CD1c-positive myeloid dendritic cell (primary cell): ENCODE measurements at regions not wholly inside any gene's neighbourhood (a gene's known extent, or its start where the extent isn't known, plus 50 kb on each side); places are given as distances from the start of the nearest gene placed in this dataset.

ENCODE experiments used
- DNase-seq: peaks from one replicate; pipeline ENCODE4 v3.0.0-alpha.2; 2016; ENCODE audit errors: extremely low spot score

DNA sequence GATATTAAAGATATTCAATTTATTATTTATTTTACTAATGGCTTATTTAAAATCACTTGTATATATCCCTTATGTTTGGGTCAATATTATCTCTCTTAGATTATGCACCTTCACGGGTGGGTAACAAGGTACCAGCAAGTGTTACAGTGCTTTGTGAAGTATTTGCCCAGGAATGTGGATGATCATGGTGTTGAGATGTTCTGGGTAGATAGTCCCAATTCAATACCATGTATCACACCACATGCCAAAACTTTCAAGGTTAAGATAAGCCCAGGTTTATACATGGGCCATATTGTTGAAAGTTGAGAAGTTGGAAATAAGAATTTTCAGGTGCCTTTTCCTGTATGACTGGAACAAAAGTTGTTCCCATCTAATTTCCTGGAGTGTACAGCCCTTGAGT, 131.3 kb upstream of the RASSF8 start:
- no peak for DNase-seq

DNA sequence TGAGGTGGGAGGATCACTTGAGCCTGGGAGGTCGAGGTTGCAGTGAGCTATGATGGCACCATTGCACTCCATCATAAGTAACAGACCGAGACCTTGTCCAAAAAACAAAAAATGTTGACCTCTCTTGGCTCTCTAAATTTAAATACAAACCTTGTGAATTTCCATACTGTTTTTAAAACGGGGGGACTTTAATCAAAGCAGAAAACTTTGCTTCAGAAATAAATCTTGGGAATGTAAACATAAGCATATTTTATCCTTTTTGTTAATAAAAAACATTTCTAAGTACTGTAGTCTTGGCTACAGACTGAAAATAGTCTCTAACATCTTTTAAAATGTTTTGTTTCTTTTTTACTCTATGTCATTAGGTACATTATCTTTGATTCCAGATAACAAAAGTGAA, 130.7 kb upstream of the RASSF8 start:
- DNase-seq: no peak

DNA sequence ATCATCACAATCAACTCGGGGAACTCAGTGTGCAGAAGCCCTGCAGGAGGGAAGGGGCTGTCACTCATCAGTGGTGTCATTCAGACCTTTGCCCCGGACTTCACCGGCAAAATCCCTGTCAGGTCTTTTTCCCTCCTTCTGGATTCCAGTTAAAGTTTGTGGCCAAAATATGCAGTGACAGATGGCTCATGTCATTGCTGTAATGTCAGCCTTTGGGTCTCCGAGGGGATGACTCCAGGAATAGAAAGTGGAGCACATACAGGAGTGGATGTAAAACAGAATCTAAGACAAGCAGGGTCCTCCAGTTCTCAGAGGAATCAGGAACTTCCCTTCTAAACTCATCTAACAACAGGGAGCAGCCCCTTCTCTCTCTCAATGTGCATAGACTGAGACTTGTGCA, 130.3 kb upstream of the RASSF8 start:
- DNase-seq: no peak

DNA sequence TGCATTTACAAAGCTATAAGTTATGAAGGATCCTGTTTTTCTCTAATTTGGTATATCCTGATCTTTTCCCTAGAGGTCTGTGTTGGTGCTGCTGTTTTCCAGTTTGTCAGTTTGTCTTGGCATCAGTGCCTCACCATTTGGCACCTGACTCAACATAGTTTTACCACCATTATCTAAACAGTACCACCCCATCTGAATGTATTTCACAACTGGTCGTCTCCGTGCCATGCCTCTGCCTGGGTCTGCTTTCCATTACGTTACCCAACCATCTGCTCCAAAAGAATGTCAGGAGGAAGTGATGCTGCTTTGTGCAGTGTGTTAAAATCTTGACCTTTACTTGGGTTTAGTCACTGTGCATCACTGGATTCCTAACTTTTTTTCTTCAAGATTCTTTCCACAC, 129.3 kb upstream of the RASSF8 start:
- no peak for DNase-seq

DNA sequence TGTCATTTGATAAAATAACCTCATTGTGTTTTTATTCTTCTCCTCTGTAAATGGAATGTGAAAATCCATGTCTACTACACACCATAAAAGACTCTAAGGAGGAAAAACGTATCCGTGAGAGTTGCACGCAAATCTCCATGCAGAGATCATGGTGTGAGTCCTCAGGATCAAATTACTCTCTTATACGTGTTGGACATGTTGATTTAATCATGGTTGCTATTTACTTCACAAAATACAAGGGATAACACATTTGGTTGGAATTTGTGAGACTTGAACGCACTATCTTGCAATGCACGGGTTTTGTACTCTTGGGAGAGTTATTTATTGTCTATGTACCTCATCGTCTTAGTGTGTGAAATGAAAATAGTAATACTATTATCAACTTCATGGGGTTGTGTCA, 128.0 kb upstream of the RASSF8 start:
- DNase-seq: no peak

DNA sequence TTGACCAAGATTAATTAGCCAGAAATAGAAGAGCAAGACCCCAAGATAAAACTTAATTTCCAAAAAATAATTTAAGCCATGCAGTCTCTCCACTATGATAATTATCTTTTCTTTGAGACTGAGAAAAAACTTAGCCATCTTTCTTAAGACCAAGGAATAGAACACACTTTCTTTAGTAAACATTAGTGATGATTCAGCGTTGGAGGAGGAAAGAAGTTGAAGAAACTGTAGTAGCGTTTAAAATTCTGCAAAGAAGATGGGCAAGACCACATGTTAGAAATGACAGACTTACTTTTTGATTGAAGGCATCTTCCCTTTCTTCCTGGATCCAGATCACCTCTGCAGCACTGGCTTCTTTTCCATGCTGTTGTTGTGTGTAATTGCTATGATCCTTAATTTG, 124.8 kb upstream of the RASSF8 start:
- no peak for DNase-seq

DNA sequence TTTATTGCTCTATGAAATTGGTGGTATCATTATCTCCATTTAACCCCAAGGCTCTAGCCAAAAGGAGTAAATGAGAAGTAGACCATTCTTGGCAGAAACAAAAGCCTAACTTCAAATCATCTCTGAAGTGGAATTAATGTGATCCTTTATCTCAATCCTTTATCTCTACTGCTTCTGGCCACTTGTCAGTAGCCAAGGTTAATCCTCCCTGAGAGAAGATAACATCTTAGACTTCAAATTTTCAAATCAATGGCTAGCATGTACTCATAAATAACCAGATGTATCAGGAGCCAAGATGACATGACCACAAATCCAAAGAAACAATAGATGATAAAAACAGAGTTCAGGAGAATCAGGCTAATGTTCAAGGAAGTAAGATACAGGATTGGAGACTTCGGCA, 123.1 kb upstream of the RASSF8 start:
- DNase-seq: no peak

DNA sequence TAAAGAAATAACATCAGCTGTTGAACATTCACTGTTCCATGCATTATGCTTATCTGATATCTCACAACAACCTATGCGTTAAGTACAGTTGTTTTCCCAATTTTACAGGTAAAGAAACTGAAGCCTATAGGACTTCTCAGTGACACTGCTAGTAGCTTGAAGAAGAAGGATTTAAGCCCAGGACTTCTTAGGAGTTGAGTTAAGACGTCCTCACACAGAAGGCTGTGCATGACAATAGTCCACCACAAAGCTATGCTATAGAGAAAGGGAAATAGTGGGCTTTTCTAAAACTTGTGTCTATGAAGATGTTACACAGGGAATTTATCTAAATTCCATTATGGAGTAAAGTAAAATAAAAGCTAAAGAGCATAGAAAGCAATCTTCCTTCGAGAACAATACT, 120.5 kb upstream of the RASSF8 start:
- no peak for DNase-seq

DNA sequence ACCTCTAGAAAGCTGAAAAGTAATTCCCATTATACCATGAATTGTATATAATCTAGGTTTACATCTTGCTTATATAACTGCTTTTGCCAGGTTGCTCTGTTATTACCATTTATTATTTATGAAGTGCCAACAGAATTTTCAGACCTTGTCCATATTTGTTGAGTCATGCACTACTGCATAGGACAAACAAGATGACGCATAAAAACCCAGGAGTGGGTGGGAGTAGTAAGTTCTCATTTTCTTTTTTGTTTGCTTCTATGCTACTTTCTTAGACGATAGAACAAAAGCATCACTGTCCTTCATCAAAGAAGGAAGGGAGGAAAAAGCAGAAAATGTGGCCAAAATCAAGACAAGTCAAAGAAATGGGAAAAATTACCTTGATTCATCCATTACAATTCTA, 119.0 kb upstream of the RASSF8 start:
- DNase-seq: peak; percentile 13

DNA sequence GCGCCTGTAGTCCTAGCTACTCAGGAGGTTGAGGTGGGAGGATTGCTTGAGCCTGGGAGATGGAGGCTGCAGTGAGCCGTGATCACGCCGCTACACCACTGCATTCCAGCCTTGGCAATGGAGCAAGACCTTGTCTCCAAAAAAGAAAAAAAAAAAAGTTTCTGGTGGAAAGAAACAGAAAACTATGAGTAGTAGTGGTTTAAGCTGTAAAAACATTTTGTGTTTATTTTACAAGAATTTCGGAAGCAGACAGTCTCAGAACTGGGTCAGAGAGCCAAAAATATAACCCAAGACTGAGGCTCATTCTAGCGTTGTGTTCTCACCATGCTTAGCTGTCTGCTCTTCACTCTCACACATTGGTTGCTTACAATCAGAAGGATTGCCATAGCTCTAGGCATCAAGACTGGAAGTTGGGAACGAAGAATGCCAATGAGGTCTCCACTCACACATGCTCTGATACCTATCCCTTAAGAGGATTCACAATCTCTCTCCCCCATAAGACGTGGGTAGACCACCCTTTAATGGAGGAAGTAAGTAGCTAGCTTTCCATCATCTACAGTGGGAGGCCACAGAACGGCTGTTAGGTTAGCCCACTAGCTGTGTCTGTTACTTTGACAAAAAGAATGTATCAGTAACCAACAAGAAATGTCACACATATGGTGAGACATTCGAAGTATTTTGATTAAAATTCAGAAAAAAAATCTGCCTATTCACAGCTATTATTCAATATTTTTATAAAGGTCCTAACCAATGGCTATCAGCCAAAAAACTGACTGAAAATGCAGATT, 117.6 kb upstream of the RASSF8 start:
- no peak for DNase-seq

DNA sequence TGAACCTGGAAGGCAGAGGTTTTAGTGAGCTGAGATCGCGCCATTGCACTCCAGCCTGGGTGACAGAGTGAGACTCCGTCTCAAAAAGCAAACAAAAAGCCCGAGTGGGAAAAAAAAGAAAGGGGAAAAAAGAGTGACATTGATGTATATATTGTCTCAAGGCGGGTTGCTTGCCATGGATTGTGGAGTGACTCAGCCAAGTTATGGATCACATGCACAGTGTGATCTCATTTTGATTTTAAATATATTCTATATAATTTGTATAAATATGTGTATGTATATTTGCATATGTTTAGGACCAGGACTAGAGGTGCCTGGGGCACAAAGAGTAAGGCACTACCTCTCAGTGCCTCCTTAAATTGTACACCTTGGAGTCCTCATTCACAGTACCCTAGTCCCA, 116.2 kb upstream of the RASSF8 start:
- no peak for DNase-seq

DNA sequence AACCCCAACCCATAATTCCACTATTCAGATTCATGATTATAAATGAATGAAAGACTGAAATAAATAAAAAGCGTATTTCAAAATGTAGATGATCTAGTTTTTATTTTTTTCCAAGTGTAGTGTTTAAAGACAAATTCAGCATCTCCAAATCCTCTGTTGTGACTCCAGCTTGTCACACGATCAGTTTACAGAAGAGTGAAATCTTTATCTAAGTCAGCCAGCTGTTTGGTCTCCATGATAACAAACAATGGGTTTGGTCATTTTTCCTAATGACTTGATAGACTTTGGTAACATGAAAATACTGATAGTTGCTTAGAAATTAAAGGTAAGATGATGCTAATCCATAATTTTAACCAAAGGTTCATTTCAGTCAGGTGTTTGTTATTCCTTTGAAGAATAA, 114.5 kb upstream of the RASSF8 start:
- no peak for DNase-seq

DNA sequence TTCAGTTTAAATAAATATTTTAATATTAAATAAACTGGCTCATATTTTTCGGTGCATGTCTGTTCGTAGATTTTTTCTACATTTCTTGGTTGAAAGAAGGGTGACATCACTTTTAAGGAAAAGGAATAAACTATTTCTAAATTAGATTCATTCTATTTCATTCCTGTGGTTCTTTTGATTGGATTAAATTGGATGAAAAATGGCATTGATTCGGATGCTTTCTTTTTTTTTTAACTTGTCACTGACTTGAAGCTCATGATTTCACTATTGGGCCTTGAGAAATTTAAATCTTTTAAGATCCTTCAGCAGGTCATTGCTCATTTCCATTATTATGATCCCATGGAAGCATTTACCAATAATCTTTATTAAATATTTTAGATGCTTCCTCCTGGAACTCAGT, 113.1 kb upstream of the RASSF8 start:
- DNase-seq: no peak

DNA sequence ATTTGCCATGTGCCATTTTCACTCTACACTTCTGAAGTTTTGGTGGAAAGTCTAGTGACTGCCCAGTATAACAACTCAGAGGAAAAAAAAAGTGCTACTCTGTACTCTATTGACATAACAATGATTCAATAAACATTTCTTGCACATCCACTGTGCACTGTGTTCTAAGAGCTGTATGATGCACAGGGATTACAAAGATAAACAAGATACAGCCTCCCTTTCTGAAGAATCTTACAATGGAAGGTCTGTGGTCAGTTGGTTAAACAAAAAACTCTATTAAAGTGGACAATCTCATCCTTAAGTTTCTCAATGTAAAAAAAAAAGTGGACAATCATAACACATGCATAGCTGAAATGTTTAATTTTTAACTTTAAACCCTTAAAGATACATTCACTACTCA, 105.7 kb upstream of the RASSF8 start:
- DNase-seq: no peak

DNA sequence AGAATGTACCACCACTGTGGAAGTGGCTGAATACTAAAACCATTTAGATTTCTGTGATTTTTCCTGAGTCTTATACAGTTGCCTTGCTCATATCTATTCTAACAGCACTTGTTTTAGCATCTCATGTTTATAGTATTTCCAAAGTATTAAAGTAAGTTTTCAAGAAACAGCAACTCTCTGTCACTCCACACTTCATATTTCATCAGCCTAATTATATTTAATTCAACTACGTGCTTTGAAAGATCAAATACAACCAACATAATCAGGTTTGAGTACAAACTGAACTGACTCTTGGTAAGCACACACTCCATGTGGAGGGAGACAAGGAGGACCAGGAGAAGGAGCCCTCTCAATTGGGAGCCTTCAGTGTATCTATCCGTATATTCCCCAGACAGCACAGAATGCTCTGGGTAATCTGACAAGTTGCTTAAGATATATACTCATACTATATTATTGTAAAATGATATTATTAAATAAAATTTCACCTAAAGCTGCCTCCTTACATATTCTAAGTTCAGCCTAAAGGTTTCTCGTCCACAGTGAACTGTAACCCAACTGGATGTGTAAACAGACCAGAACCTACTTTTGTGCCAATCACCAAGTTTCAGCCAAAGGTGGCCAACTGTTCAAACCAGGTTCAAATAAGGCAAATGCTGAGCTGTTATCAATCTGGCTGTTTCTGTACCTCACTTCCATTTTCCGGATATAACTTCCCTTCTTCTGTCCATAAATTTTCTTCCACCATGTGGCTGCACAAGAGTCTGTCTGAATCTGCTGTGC, 105.0 kb upstream of the RASSF8 start:
- no peak for DNase-seq

DNA sequence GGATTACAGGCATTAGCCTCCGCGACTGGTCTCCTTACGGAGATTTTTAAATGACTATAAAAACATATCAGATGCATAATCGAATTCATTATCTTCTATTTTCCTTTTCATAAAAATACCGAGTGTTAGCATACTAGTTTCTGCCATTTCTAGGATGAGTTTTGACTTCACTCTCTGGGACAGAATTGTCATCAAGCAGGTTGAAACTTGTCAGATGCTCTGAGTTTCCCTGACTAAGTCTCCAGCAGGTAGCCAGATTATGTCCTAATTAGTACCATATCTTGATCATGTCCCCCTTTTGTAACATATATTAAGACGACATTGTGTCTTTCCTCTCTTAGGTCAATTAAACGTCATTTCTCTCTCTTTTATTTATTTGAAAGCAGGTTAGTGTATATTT, 103.5 kb upstream of the RASSF8 start:
- DNase-seq: no peak

DNA sequence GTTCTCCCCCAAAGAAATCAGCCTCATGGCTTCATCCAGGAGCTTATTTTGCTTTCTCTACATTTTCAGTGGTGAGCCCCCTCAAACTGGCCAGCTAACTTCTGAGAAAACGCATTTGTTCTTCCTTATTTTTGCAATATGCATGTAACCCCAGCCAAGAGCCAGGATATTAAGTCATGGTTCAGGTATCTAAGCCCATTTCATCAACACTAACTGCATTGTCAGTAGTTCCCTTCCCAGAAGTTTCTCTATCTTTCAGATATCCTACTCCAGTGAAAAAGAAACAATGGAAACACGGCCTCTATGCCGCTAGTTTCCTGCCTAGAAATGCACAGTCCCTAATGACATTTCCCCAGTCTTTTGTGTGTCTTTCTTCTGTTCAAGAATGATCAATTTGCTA, 102.8 kb upstream of the RASSF8 start:
- no peak for DNase-seq

DNA sequence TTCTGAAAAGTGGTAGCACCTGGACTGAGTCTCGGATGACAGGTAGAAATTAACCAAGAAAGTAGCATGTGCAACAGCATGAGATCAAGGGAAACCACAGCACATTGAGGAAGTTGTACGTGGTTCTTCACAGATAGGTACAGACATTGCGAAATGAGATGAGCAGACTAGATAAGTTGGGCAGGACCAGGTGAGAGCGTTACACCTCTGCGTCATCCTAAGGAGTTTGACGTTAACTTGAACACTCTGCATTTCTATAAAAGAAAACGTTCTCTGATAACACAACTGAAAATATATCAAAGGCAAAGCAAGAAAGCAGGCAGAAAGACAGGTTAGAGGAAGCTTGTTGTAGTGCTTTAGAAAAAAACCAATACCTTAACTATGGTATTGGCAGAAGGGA, 98.5 kb upstream of the RASSF8 start:
- DNase-seq: no peak

DNA sequence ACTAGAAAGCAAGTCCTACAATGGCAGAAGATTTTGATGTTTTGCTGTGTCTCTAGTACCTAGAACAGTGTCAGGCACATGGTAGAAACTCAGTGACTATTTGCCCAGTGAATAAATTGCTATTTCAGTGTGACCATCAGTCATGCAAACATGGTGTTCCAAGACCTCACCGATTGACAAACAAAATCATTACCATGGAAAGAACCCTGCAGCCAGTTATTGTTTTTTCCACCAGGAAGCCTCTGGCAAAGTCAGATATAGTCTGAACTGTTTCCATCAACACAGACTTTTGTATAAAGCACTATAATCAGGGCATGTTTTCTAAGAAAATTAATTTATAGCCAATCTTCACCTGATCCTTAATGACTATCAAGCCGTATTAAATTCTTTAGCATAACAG, 97.3 kb upstream of the RASSF8 start:
- DNase-seq: no peak

DNA sequence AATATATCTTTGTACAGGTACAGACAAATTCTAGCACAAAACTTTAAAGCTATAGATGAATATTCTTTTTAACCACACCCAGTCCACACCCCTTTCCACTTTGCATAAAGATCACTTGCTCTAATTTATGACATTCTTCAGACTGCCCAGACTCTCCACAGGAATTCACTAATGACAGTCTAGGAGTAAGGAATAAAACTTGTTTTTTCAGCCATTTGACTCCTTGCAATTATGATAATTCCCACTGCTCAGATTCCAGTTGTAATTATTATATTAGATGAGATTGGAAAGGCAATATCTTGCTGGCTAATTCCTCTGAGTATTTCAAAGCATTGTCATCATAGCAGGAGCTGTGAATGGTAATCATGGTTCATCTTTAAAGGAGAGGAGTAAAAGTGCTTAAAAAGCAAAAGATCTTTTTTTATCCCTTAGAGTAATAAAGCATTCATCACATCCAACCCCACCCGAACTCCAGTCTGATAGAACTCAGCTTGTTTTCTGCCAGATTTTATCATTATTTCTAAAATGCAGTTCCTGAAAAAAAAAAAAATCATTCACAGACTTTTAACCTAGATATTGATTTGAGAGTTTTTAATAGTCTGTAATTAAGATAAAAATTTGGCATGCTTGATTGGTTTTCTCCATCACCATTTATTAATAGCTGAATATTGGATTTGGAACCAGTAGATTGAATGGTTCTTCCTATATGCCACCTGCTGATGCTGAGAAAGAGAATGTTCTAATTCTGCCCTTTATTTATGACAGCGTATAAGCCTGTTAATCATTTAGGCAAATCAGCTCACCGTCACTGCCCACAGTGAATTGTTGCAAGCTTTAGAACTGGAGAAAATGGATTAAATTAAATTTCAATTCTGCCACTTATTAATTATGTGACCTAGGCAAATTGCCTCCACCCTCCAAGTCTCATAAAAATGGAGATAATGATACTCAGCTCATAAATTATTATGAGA, 93.9 kb upstream of the RASSF8 start:
- no peak for DNase-seq

DNA sequence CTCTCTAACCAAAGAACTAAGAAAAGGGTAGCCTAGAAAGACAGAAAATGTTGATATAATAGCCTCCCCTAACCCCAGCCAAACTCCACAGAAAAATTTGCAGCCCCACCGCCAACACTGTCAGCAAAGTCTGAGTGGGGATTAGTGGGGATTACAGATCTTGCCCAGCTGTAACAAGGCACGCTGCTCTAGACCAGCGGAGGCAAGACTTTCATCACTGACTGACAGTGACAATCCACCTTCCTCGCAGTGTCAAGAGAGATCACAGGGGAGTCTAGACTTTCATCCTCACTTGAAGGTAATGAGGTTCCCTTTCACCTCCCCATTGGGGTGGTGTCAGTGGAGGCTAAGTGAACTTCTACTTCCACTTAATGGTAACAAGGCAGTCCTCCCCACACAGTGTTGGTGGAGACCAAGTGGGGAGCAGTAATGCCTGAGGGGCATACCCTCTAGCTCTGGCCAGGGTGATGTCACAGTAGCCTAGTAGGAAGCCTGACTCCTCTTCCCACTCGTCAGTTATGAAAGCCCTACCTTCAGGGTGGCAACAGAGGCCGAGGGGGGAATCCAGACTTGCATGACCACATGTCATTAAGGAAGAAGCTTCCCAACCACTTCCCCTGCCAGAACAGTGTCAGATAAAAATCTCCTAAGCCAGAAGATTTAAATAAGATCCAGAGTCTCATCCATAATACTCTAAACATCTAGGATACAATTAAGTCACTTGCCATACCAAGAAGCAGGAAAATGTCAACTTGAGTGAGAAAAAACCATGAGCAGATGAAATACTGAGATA, 91.7 kb upstream of the RASSF8 start:
- DNase-seq: no peak

DNA sequence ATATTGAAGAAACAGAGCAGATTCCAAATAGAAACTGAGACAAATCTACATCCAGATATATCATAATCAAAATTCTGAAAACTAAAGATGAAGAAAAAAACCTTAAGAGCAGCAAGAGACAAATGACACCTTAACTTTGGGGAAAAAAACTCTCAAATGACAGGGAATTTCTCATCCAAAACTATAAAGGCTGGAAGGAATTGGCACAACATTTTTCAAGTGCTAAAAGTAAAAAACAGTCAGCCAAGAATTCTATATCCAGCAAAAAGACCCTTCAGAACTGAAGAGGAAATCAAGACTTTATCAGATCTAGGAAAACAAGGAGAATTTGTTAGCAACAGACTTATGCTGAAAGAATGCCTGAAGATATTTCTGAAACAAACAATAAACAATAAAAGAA, 90.3 kb upstream of the RASSF8 start:
- no peak for DNase-seq
